Kidney epithelial cell (primary cell): ENCODE measurements at regions not wholly inside any gene's neighbourhood (a gene's known extent, or its start where the extent isn't known, plus 50 kb on each side); places are given as distances from the start of the nearest gene placed in this dataset.
A peak's percentile ranks its signal among the peaks of the same experiment; 100 is the strongest.

Experiments used
- DNase-seq: peaks from one replicate; pipeline ENCODE4 v3.0.0-alpha.2; 2010; ENCODE audit warnings: low read depth
- H3K27me3 ChIP-seq: 2 replicates; pipeline ENCODE4 v1.6.0; 2011; ENCODE audit warnings: low read length; ENCODE audit not compliant: control insufficient read depth, insufficient read depth
- H3K36me3 ChIP-seq: 2 replicates; pipeline ENCODE4 v1.5.1; 2011; ENCODE audit warnings: low read length; ENCODE audit not compliant: control insufficient read depth, insufficient read depth
- H3K4me3 ChIP-seq: 2 replicates; pipeline ENCODE4 v1.5.1; 2011; ENCODE audit warnings: low read depth, mild to moderate bottlenecking, control low read depth, low read length
- CTCF ChIP-seq: IDR thresholded peaks from 2 replicates; pipeline ENCODE4 v1.5.1; 2011; ENCODE audit warnings: mild to moderate bottlenecking, moderate library complexity, low read length, control low read depth, inconsistent platforms; ENCODE audit not compliant: insufficient read depth, poor library complexity, severe bottlenecking

GRCh38 chr14:21990116-21990515, 316.5 kb upstream of the OR4E1 start:
- DNase-seq = no peak
- Histone ChIP-seq H3K27me3 (no peaks in the 10 kb centered on the region), H3K36me3 (no peaks in the 10 kb centered on the region), H3K4me3 (no peak overlapping the region)
- TF ChIP-seq CTCF = peak; percentile 36

- no peaks in the 10 kb centered on the region for H3K36me3 ChIP-seq
- no peak overlapping the region for H3K4me3 ChIP-seq
- no peak for TF ChIP-seq CTCF
- DNase-seq = no peak
- H3K27me3 ChIP-seq = no peaks in the 10 kb centered on the region
Measured at GRCh38 chr14:21989090-21989489, 315.5 kb upstream of the OR4E1 start.

DNA sequence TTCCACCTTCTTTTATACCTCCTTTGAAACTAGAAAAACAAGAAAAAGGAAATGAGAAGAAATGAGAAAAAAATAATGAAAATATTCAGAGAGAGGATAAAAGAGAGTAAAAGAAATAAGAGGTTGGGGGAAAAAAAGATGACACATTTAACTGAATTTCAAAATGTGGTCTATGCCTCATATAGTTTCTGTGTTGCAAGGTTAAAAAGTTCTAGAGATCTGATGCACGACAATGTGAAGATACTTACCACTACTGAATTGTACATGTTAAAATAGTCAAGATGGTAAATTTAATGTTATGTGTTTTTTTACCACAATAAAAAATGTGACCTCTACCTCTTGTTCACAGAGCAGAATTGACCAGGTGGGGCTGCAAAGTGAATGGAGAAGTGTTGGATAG, 314.8 kb upstream of the OR4E1 start:
- no peaks in the 10 kb centered on the region for H3K27me3 ChIP-seq
- no peaks in the 10 kb centered on the region for H3K36me3 ChIP-seq
- TF ChIP-seq CTCF = no peak
- DNase-seq = no peak
- no peak overlapping the region for H3K4me3 ChIP-seq

- Histone ChIP-seq H3K27me3 (no peaks in the 10 kb centered on the region), H3K36me3 (no peaks in the 10 kb centered on the region), H3K4me3 (no peak overlapping the region)
- DNase-seq = no peak
- TF ChIP-seq CTCF = peak; percentile 77
Measured at GRCh38 chr14:21987937-21988336, 314.3 kb upstream of the OR4E1 start.

DNA sequence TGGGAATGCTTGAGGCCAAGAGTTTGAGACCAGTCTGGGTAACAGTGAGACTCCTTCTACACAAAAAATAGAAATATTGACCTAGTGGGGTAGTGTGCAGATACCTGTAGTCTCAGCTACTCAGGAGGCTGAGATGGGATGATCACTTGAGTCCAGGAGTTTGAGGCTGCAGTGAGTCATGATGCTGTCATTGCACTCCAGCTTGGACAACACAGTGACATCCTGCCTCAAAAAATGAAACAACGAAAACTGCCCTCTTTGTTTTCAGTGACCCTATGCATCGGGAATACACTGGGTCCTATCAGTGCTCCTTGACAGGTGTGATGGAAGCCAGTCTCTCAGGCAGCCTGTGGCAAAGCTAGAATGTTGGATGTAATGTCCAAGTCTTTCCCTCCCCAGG, 311.5 kb upstream of the OR4E1 start:
- TF ChIP-seq CTCF = no peak
- DNase-seq = no peak
- no peak overlapping the region for H3K4me3 ChIP-seq
- no peaks in the 10 kb centered on the region for H3K27me3 ChIP-seq
- H3K36me3 ChIP-seq = no peaks in the 10 kb centered on the region

DNA sequence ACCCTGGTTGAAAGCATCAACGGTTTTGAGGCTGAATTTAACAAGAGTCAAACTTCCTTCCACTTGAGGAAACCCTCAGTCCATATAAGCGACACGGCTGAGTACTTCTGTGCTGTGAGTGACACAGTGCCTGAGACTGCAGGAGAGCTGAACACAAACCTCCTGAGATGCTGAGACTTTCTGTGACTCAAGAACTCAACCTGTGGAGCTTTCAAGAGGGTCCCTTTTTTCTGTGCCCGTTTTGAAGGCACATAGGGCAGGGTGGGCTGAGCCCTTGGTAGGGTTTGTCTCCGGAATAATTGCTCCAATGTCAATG, 305.3 kb upstream of the OR4E1 start:
- H3K36me3 ChIP-seq = no peaks in the 10 kb centered on the region
- no peak for DNase-seq
- H3K4me3 ChIP-seq = no peak overlapping the region
- no peak for TF ChIP-seq CTCF
- H3K27me3 ChIP-seq = no peaks in the 10 kb centered on the region
